NT2/D1 (cell line): ENCODE measurements at regions not wholly inside any gene's neighbourhood (a gene's known extent, or its start where the extent isn't known, plus 50 kb on each side); places are given as distances from the start of the nearest gene placed in this dataset.

Experiments
- YY1 ChIP-seq: IDR thresholded peaks from 2 replicates; pipeline ENCODE4 v1.6.1; 2011; ENCODE audit not compliant: insufficient read length, insufficient read depth
- ZNF274 ChIP-seq: IDR thresholded peaks from 2 replicates; pipeline ENCODE4 v1.6.1; 2011; ENCODE audit warnings: mild to moderate bottlenecking, low read depth, low read length

DNA sequence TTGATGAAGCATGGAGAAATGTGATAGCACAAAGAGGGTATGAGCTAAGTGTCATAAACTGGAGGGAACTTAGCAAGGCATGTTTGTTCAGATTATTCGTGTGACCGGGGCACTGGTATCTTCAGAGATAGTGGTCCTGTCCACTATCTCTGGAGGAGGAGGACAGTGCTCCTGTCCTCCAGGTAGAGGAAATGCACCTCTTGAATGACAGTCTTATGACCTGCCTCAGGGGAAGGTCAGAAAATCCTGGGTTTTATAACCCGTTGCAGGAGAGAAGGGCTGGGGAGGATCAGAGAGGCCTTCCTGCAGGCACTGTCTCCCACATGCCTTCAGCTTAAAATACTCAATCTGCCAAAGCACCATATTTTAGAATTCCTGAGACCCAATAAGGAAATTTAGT lies 213.5 kb upstream of the UBL3 start:
- no peak for TF ChIP-seq YY1
- TF ChIP-seq ZNF274 = no peak
